MCF 10A (cell line): ENCODE measurements at regions not wholly inside any gene's neighbourhood (a gene's known extent, or its start where the extent isn't known, plus 50 kb on each side); places are given as distances from the start of the nearest gene placed in this dataset.

Experiments
- BruUV-seq: library from RNA; stranded (reverse); fragments of 400-500 nt; replicated peaks from 2 replicates; lab custom pipeline; 2021; lab: Mats Ljungman, UMichigan
- CTCF ChIA-PET: fragments of 300-600 bp; sonication (Branson Sonifier 250); formaldehyde crosslinking; extraction: SDS; loops from one replicate; lab custom pipeline; 2021; ENCODE audit warnings: antibody characterized with exemption, inconsistent platforms; lab: Yijun Ruan, JAX
- POLR2A ChIA-PET: fragments of 300-600, 350-650 bp; sonication (Branson Sonifier 250); formaldehyde crosslinking; extraction: SDS; loops from one replicate; lab custom pipeline; 2020; ENCODE audit warnings: antibody characterized with exemption, inconsistent platforms; lab: Yijun Ruan, JAX
- DNase-seq: peaks from one replicate; pipeline ENCODE4 v3.0.0-alpha.2; 2018; ENCODE audit not compliant: unreplicated experiment
- H3K27ac Mint-ChIP-seq: one replicate; pipeline ENCODE4 v1.8.0; 2022; ENCODE audit warnings: mild to moderate bottlenecking, low read depth, mixed read lengths; ENCODE audit not compliant: unreplicated experiment
- H3K27me3 Mint-ChIP-seq: one replicate; pipeline ENCODE4 v1.8.0; 2022; ENCODE audit warnings: mixed read lengths; ENCODE audit not compliant: insufficient read depth, unreplicated experiment
- H3K36me3 Mint-ChIP-seq: one replicate; pipeline ENCODE4 v1.8.0; 2022; ENCODE audit warnings: mild to moderate bottlenecking, moderate library complexity, mixed read lengths; ENCODE audit not compliant: insufficient read depth, unreplicated experiment
- H3K4me1 Mint-ChIP-seq: one replicate; pipeline ENCODE4 v1.8.0; 2022; ENCODE audit warnings: mixed read lengths; ENCODE audit not compliant: insufficient read depth, unreplicated experiment
- H3K4me3 Mint-ChIP-seq: one replicate; pipeline ENCODE4 v1.8.0; 2022; ENCODE audit warnings: mild to moderate bottlenecking, moderate library complexity, mixed read lengths; ENCODE audit not compliant: unreplicated experiment
- H3K9me3 Mint-ChIP-seq: one replicate; pipeline ENCODE4 v1.8.0; 2022; ENCODE audit warnings: mixed read lengths; ENCODE audit not compliant: unreplicated experiment
- intact Hi-C: fragments of 100-400 bp; cut with micrococcal nuclease; formaldehyde crosslinking; loops from 2 replicates; pipeline ENCODE4 v1.14.1; 2022
- TF ChIP-seq, protein P1 (sequence below): fragments of 200-600 bp; IDR thresholded peaks from one replicate; pipeline ENCODE4 v1.8.0; 2022; ENCODE audit warnings: antibody characterized with exemption, mild to moderate bottlenecking; ENCODE audit not compliant: unreplicated experiment

GRCh38 chr3:8286749-8287148, 214.9 kb upstream of the LMCD1 start:
- H3K9me3 Mint-ChIP-seq, result no peaks in the 10 kb centered on the region
- H3K4me3 Mint-ChIP-seq, result no peak overlapping the region

DNA sequence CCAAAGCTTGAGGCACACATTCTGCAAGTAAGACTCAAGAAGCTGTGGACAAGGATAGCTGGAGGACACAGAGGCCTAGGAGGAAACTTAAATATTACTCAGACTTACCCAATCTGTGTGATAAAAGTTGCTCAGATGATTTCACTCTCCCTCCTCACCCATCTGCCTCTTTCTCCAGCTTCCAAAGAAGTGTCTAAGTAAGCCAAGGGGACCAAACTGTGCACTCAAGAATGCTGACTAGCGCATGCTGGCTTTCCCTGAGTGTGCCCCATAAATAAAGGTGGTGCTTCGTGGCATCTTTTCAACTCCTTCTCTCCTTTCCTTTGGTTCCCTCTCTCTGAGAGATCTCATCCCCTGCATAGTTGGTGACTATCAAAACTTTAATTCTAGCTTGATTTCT, 211.0 kb upstream of the LMCD1 start:
- H3K36me3 Mint-ChIP-seq, result no peaks in the 10 kb centered on the region
- intact Hi-C loops, result no loop called here
- BruUV-seq, result no TSS peak
- no peak for DNase-seq
- H3K9me3 Mint-ChIP-seq, result no peaks in the 10 kb centered on the region
- no peak overlapping the region for H3K4me3 Mint-ChIP-seq
- POLR2A ChIA-PET, result interaction anchor here (1.6 kb wide), 1 partner anchor 10 kb away, joined by 5 read pairs; no protein-coding TSS in a partner anchor
- no peaks in the 10 kb centered on the region for H3K4me1 Mint-ChIP-seq
- CTCF ChIA-PET, result interaction anchor here (0.7 to 4.7 kb wide), 3 partner anchors 11 to 490 kb away, joined by 3 to 27 read pairs (median 7); no protein-coding TSS in a partner anchor
- H3K27ac Mint-ChIP-seq, result no peak overlapping the region
- TF ChIP-seq, protein P1, sequence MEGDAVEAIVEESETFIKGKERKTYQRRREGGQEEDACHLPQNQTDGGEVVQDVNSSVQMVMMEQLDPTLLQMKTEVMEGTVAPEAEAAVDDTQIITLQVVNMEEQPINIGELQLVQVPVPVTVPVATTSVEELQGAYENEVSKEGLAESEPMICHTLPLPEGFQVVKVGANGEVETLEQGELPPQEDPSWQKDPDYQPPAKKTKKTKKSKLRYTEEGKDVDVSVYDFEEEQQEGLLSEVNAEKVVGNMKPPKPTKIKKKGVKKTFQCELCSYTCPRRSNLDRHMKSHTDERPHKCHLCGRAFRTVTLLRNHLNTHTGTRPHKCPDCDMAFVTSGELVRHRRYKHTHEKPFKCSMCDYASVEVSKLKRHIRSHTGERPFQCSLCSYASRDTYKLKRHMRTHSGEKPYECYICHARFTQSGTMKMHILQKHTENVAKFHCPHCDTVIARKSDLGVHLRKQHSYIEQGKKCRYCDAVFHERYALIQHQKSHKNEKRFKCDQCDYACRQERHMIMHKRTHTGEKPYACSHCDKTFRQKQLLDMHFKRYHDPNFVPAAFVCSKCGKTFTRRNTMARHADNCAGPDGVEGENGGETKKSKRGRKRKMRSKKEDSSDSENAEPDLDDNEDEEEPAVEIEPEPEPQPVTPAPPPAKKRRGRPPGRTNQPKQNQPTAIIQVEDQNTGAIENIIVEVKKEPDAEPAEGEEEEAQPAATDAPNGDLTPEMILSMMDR, result no peak
- H3K27me3 Mint-ChIP-seq, result peaks cover 16% of the 10 kb centered on the region

More at GRCh38 chr3:8286749-8287148, 214.9 kb upstream of the LMCD1 start:
- BruUV-seq, result no TSS peak
- peaks cover 7% of the 10 kb centered on the region for H3K27me3 Mint-ChIP-seq
- no peak overlapping the region for H3K27ac Mint-ChIP-seq
- no peak for DNase-seq
- intact Hi-C loops, result no loop called here
- ChIA-PET CTCF (interaction anchor here (1.2 kb wide), 1 partner anchor 47 kb away, joined by 3 read pairs; no protein-coding TSS in a partner anchor), POLR2A (no interaction called here)
- H3K36me3 Mint-ChIP-seq, result no peaks in the 10 kb centered on the region
- H3K4me1 Mint-ChIP-seq, result no peaks in the 10 kb centered on the region
- TF ChIP-seq, protein P1, result no peak

DNA sequence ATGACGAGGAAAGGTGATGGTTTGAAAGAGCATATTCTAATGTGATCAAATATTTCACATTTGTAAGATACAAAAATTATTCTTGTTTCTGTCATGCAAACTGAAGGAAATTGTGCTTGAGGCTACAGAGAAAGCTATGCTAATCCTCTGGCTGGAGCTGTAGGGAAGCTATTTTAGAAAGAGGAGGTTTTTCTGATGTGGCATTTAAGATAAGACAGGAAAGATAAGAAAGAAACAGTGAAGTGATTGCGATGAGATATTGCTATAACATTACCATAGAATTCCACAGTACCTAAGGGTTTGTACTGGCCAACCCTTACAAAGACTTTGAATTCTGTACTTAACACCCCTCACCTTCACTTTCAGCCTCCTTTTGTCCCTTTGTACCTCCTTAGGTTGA, 205.2 kb upstream of the LMCD1 start:
- ChIA-PET POLR2A (no interaction called here), CTCF (interaction anchor here (0.6 kb wide), 2 partner anchors 32 to 144 kb away, joined by 3 read pairs; no protein-coding TSS in a partner anchor)
- Mint-ChIP-seq H3K27ac (no peak overlapping the region), H3K27me3 (peaks cover 12% of the 10 kb centered on the region), H3K4me1 (no peaks in the 10 kb centered on the region), H3K4me3 (no peak overlapping the region), H3K9me3 (no peaks in the 10 kb centered on the region), H3K36me3 (no peaks in the 10 kb centered on the region)
- no TSS peak for BruUV-seq
- TF ChIP-seq, protein P1, result no peak
- DNase-seq, result no peak
- intact Hi-C loops, result loop anchor here (5.0 kb wide), 1 partner anchor 169 kb away; no protein-coding TSS in a partner anchor

GRCh38 chr3:8298021-8298954, 203.3 kb upstream of the LMCD1 start:
- H3K4me3 Mint-ChIP-seq, result no peak overlapping the region
- no peak overlapping the region for H3K27ac Mint-ChIP-seq
- no peaks in the 10 kb centered on the region for H3K9me3 Mint-ChIP-seq
- BruUV-seq, result no TSS peak
- no peak for DNase-seq
- ChIA-PET POLR2A (interaction anchor here (1.2 kb wide), 1 partner anchor 16 kb away, joined by 3 read pairs; no protein-coding TSS in a partner anchor), CTCF (interaction anchor here (0.7 kb wide), 3 partner anchors 58 to 203 kb away, joined by 3 to 4 read pairs (median 3); no protein-coding TSS in a partner anchor)
- no peaks in the 10 kb centered on the region for H3K27me3 Mint-ChIP-seq
- no peaks in the 10 kb centered on the region for H3K36me3 Mint-ChIP-seq
- intact Hi-C loops, result loop anchor here (5.0 kb wide), 1 partner anchor 171 kb away; no protein-coding TSS in a partner anchor
- TF ChIP-seq, protein P1, result no peak
- H3K4me1 Mint-ChIP-seq, result no peaks in the 10 kb centered on the region
